CD14-positive monocyte (primary cell): ENCODE measurements at regions not wholly inside any gene's neighbourhood (a gene's known extent, or its start where the extent isn't known, plus 50 kb on each side); places are given as distances from the start of the nearest gene placed in this dataset.

Experiments
- DNase-seq, 3 donors: peaks; one replicate each; pipeline ENCODE4 v3.0.0-alpha.2; 2011 to 2022
- H2AFZ ChIP-seq: 2 replicates; pipeline ENCODE4 v1.6.0; 2012; ENCODE audit warnings: mild to moderate bottlenecking, low read depth, low read length, inconsistent platforms; ENCODE audit not compliant: insufficient read depth, poor library complexity, severe bottlenecking
- H3K27ac ChIP-seq, 2 donors: 1 replicate in 1 of 2; 2 replicates in 1 of 2; pipeline ENCODE4 v1.5.1; 2012 to 2013; ENCODE audit warnings: low read length in 2 of 2, control low read depth in 1 of 2, inconsistent platforms in 1 of 2, low read depth in 1 of 2, mild to moderate bottlenecking in 1 of 2
- H3K27me3 ChIP-seq, 2 donors: one replicate each; pipeline versions ENCODE4 v1.6.0 to v1.6.1; 2011 to 2013; ENCODE audit warnings: low read length in 2 of 2; ENCODE audit not compliant: control insufficient read depth in 2 of 2, insufficient read depth in 2 of 2
- H3K36me3 ChIP-seq, 2 donors: replicated peaks in 1 of 2; 1 replicate in 1 of 2; 2 replicates in 1 of 2; pipeline versions ENCODE4 v1.5.1 to v1.6.1; 2012 to 2013; ENCODE audit warnings: low read length in 2 of 2, control low read depth in 1 of 2, inconsistent platforms in 1 of 2, mild to moderate bottlenecking in 1 of 2; ENCODE audit not compliant: insufficient read depth in 2 of 2, control insufficient read depth in 1 of 2
- H3K4me1 ChIP-seq, 2 donors: 1 replicate in 1 of 2; 2 replicates in 1 of 2; pipeline versions ENCODE4 v1.5.1 to v1.6.1; 2012 to 2013; ENCODE audit warnings: low read length in 2 of 2, control low read depth in 1 of 2, inconsistent platforms in 1 of 2, mild to moderate bottlenecking in 1 of 2, moderate library complexity in 1 of 2; ENCODE audit not compliant: insufficient read depth in 2 of 2, control insufficient read depth in 1 of 2
- H3K4me2 ChIP-seq: replicated peaks from 2 replicates; pipeline ENCODE3; 2012; ENCODE audit warnings: low read length, moderate library complexity, mild to moderate bottlenecking; ENCODE audit not compliant: poor library complexity, severe bottlenecking; ENCODE audit errors: extremely low read depth
- H3K4me3 ChIP-seq, 3 experiments: fragments of 200-600 bp in 1 of 3; sonication (generic) in 1 of 3; replicated peaks in 1 of 3; 1 replicate in 2 of 3; 2 replicates in 1 of 3; pipeline ENCODE4 v1.5.1; 2011 to 2013; ENCODE audit warnings: low read length in 3 of 3, mild to moderate bottlenecking in 3 of 3, control low read depth in 2 of 3, low read depth in 2 of 3, inconsistent platforms in 1 of 3, moderate library complexity in 1 of 3
- H3K79me2 ChIP-seq: 2 replicates; pipeline ENCODE4 v1.6.0; 2012; ENCODE audit warnings: mild to moderate bottlenecking, control low read depth, inconsistent platforms, low read length, moderate library complexity; ENCODE audit not compliant: insufficient read depth
- H3K9ac ChIP-seq: 2 replicates; pipeline ENCODE4 v1.6.0; 2017; ENCODE audit warnings: low read length, mild to moderate bottlenecking; ENCODE audit not compliant: insufficient read depth, poor library complexity, severe bottlenecking
- H3K9me3 ChIP-seq, 2 donors: replicated peaks in 1 of 2; 1 replicate in 1 of 2; 2 replicates in 1 of 2; pipeline versions ENCODE4 v1.5.1 to v1.6.1; 2012 to 2013; ENCODE audit warnings: low read length in 2 of 2, control low read depth in 1 of 2; ENCODE audit not compliant: control insufficient read depth in 1 of 2, insufficient read depth in 1 of 2
- H4K20me1 ChIP-seq: 2 replicates; pipeline ENCODE4 v1.6.0; 2012; ENCODE audit warnings: mild to moderate bottlenecking, low read length, control low read depth, moderate library complexity; ENCODE audit not compliant: insufficient read depth
- H3K27ac Mint-ChIP-seq, 7 donors: one replicate each; pipeline ENCODE4 v1.8.0; 2020; ENCODE audit warnings: mild to moderate bottlenecking in 7 of 7, mixed read lengths in 7 of 7, moderate library complexity in 6 of 7, inconsistent platforms in 2 of 7
- H3K27me3 Mint-ChIP-seq, 3 donors: one replicate each; pipeline ENCODE4 v1.8.0; 2021 to 2022; ENCODE audit warnings: low read depth in 3 of 3, mild to moderate bottlenecking in 3 of 3, mixed read lengths in 3 of 3, moderate library complexity in 3 of 3, inconsistent platforms in 1 of 3
- H3K36me3 Mint-ChIP-seq, 2 donors: one replicate each; pipeline ENCODE4 v1.8.0; 2020; ENCODE audit warnings: mixed read lengths in 2 of 2, inconsistent platforms in 1 of 2, mild to moderate bottlenecking in 1 of 2
- H3K4me1 Mint-ChIP-seq: one replicate; pipeline ENCODE4 v1.8.0; 2020; ENCODE audit warnings: mild to moderate bottlenecking, mixed read lengths
- H3K4me3 Mint-ChIP-seq, 2 donors: one replicate each; pipeline ENCODE4 v1.8.0; 2020; ENCODE audit warnings: mild to moderate bottlenecking in 2 of 2, mixed read lengths in 2 of 2, moderate library complexity in 1 of 2
- H3K9me3 Mint-ChIP-seq, 7 donors: one replicate each; pipeline ENCODE4 v1.8.0; 2020 to 2022; ENCODE audit warnings: mixed read lengths in 7 of 7, mild to moderate bottlenecking in 6 of 7, moderate library complexity in 6 of 7, inconsistent platforms in 2 of 7
- WGBS: methylation state at CpG from one replicate; pipeline ENCODE4 v1.1.5; 2013; ENCODE audit warnings: missing lambda C conversion rate; ENCODE audit not compliant: insufficient coverage; 5-methylcytosine and 5-hydroxymethylcytosine counted together
- intact Hi-C, 2 donors: fragments of 100-400 bp; cut with micrococcal nuclease; formaldehyde crosslinking; loops; one replicate each; pipeline versions ENCODE4 v1.15.0 to v1.15.1; 2023
- TF ChIP-seq, protein P1 (sequence below): fragments of 200-600 bp; IDR thresholded peaks from one replicate; pipeline ENCODE4 v1.8.0; 2022; ENCODE audit warnings: antibody characterized with exemption, mild to moderate bottlenecking

DNA sequence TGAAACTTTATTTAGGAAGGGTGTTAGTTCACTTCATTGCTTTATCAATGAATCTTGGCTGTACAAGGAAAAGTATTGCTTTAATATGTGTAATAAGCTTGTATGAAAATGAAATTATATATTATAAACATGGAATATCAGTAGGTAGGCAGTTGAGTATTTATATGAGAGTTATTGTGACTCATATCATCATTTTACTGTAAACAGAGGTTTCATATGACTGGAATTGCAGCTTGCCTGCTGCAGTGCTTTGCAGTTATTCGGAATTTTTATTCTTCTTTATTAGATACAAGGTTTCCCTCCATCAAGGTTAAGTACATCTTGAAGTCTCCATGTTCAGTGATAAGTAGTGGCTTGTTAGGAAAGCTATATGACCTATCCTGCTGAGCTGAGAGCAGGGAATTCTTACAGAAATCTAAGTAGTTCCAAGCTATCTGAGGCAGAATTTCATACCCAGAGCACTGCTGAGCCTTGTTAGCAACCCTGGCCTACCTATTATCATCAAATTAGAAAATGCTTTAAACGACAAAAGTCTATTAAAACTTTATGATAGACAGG lies 111.2 kb downstream of the MGST1 start:
- Histone ChIP-seq H3K9me3 (no peaks in the 10 kb centered on the region), H3K36me3 (no peaks in the 10 kb centered on the region), H3K27me3 (no peaks in the 10 kb centered on the region), H3K79me2 (no peaks in the 10 kb centered on the region), H3K4me2 (no peak overlapping the region), H3K4me3 (no peak overlapping the region), H3K9ac (no peak overlapping the region), H3K27ac (no peak overlapping the region), H3K4me1 (no peaks in the 10 kb centered on the region), H4K20me1 (no peaks in the 10 kb centered on the region), H2AFZ (no peak overlapping the region)
- TF ChIP-seq, protein P1, sequence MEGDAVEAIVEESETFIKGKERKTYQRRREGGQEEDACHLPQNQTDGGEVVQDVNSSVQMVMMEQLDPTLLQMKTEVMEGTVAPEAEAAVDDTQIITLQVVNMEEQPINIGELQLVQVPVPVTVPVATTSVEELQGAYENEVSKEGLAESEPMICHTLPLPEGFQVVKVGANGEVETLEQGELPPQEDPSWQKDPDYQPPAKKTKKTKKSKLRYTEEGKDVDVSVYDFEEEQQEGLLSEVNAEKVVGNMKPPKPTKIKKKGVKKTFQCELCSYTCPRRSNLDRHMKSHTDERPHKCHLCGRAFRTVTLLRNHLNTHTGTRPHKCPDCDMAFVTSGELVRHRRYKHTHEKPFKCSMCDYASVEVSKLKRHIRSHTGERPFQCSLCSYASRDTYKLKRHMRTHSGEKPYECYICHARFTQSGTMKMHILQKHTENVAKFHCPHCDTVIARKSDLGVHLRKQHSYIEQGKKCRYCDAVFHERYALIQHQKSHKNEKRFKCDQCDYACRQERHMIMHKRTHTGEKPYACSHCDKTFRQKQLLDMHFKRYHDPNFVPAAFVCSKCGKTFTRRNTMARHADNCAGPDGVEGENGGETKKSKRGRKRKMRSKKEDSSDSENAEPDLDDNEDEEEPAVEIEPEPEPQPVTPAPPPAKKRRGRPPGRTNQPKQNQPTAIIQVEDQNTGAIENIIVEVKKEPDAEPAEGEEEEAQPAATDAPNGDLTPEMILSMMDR, result no peak
- H3K36me3 Mint-ChIP-seq, result no peaks in the 10 kb centered on the region
- DNase-seq, result no peak
- H3K9me3 Mint-ChIP-seq, result peaks cover 0 to 3% (median 0%) of the 10 kb centered on the region in 7 donors
- no peaks in the 10 kb centered on the region for H3K27me3 Mint-ChIP-seq
- intact Hi-C loops, result no loop called here
- H3K27ac Mint-ChIP-seq, result no peak overlapping the region
- no peak overlapping the region for H3K4me3 Mint-ChIP-seq
- H3K4me1 Mint-ChIP-seq, result no peaks in the 10 kb centered on the region
- no CpG with 5 or more reads among the region's 2 CpGs for WGBS

DNA sequence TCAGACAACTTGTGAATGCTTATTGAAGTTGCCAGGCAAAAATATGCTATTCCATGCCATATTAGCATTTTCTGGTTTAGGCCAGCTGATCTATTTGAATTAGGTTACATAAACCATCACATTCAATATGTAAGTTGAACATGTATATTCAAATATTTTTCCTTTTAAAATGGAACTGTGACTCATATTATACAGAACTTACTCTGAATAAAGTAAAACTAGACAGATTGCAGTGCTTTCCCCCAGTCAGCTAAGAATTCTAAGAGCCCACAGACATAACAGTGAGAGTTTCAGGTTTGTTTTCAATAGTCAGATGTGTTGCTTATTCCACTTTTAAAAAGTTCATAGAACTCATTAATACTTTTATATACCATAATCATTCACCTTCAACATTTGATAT lies 119.8 kb downstream of the MGST1 start:
- Mint-ChIP-seq H3K9me3 (peaks cover 0 to 6% (median 0%) of the 10 kb centered on the region in 7 donors), H3K27me3 (no peaks in the 10 kb centered on the region), H3K4me3 (no peak overlapping the region), H3K27ac (no peak overlapping the region), H3K36me3 (no peaks in the 10 kb centered on the region), H3K4me1 (no peaks in the 10 kb centered on the region)
- intact Hi-C loops, result no loop called here
- Histone ChIP-seq H3K4me3 (no peak overlapping the region), H3K36me3 (no peaks in the 10 kb centered on the region), H2AFZ (no peak overlapping the region), H3K4me2 (no peak overlapping the region), H3K27me3 (no peaks in the 10 kb centered on the region), H3K27ac (no peak overlapping the region), H3K9ac (no peak overlapping the region), H3K4me1 (no peaks in the 10 kb centered on the region), H3K79me2 (no peaks in the 10 kb centered on the region), H4K20me1 (no peaks in the 10 kb centered on the region), H3K9me3 (no peaks in the 10 kb centered on the region)
- no peak for DNase-seq
- TF ChIP-seq, protein P1, result no peak
